ENCODE measurements at regions not wholly inside any gene's neighbourhood (a gene's known extent, or its start where the extent isn't known, plus 50 kb on each side); places are given as distances from the start of the nearest gene placed in this dataset.
"Not testable (repeated sequence)": the region's sequence is repeated elsewhere in the genome, so short reads cannot be mapped to it uniquely, and the experiment has no call there.

GRCh38 chr13:18212873-18213272 is 968.8 kb downstream of the TUBA3C start:
- H3K27me3 ChIP-seq (ENCODE audit: insufficient read depth, low read length): no peaks in the 10 kb centered on the region

GRCh38 chr13:18211752-18212560 is 969.7 kb downstream of the TUBA3C start:
- not testable (repeated sequence) for H3K4ac ChIP-seq (ENCODE audit: low read depth, low read length); H2AK5ac ChIP-seq (ENCODE audit: low read length); DNase-seq; H2BK12ac ChIP-seq (ENCODE audit: low read length); H3K27ac ChIP-seq (ENCODE audit: low read depth, low read length); H2AFZ ChIP-seq (ENCODE audit: insufficient read depth, low read length, poor library complexity); H3K36me3 ChIP-seq (ENCODE audit: control insufficient read depth in 1 of 2, insufficient read depth in 2 of 2, low read length in 2 of 2); H3K4me2 ChIP-seq (ENCODE audit: low read length); H2BK5ac ChIP-seq (ENCODE audit: low read depth, low read length, poor library complexity); H3K18ac ChIP-seq (ENCODE audit: low read length); H3K14ac ChIP-seq (ENCODE audit: low read length); H2BK120ac ChIP-seq (ENCODE audit: insufficient read depth, low read length, poor library complexity); H4K91ac ChIP-seq (ENCODE audit: low read depth, low read length); H4K12ac ChIP-seq (ENCODE audit: low read depth, low read length); H3K27me3 ChIP-seq (ENCODE audit: insufficient read depth, low read length); H3K79me2 ChIP-seq (ENCODE audit: control insufficient read depth, insufficient read depth, low read length, poor library complexity); H4K8ac ChIP-seq (ENCODE audit: low read depth, low read length); H3K4me1 ChIP-seq (ENCODE audit: control insufficient read depth in 1 of 2, insufficient read depth in 2 of 2, low read length in 2 of 2); H3K9ac ChIP-seq (ENCODE audit: low read length); H3K79me1 ChIP-seq (ENCODE audit: low read length); H3K23ac ChIP-seq (ENCODE audit: low read length)
- WGBS (ENCODE audit: extremely low coverage, insufficient coverage, insufficient read length): no CpG with 5 or more reads among the region's 5 CpGs
- peaks cover 15% of the 10 kb centered on the region for H3K9me3 ChIP-seq (ENCODE audit: insufficient read depth, low read depth, low read length)
- H3K4me3 ChIP-seq (ENCODE audit: low read depth, low read length): peak overlapping the region; percentile 0

More at GRCh38 chr13:18212873-18213272, 968.8 kb downstream of the TUBA3C start:
- no CpG with 5 or more reads among the region's 2 CpGs for WGBS (ENCODE audit: extremely low coverage, insufficient coverage, insufficient read length)
- Histone ChIP-seq H3K9ac (ENCODE audit: low read length) (no peak overlapping the region), H2AFZ (ENCODE audit: insufficient read depth, low read length, poor library complexity) (no peak overlapping the region), H3K9me3 (ENCODE audit: insufficient read depth, low read depth, low read length) (peaks cover 18% of the 10 kb centered on the region), H3K79me2 (ENCODE audit: control insufficient read depth, insufficient read depth, low read length, poor library complexity) (no peaks in the 10 kb centered on the region), H3K4me3 (ENCODE audit: low read depth, low read length) (no peak overlapping the region), H3K23ac (ENCODE audit: low read length) (no peak overlapping the region), H2BK12ac (ENCODE audit: low read length) (no peak overlapping the region), H3K36me3 (ENCODE audit: control insufficient read depth in 1 of 2, insufficient read depth in 2 of 2, low read length in 2 of 2) (peaks cover 0 to 4% of the 10 kb centered on the region in 2 experiments), H4K91ac (ENCODE audit: low read depth, low read length) (no peak overlapping the region), H2BK120ac (ENCODE audit: insufficient read depth, low read length, poor library complexity) (no peak overlapping the region), H3K18ac (ENCODE audit: low read length) (no peak overlapping the region), H4K12ac (ENCODE audit: low read depth, low read length) (no peak overlapping the region), H2AK5ac (ENCODE audit: low read length) (no peak overlapping the region), H4K8ac (ENCODE audit: low read depth, low read length) (no peak overlapping the region), H3K4me1 (ENCODE audit: control insufficient read depth in 1 of 2, insufficient read depth in 2 of 2, low read length in 2 of 2) (no peaks in the 10 kb centered on the region), H2BK5ac (ENCODE audit: low read depth, low read length, poor library complexity) (no peak overlapping the region), H3K4ac (ENCODE audit: low read depth, low read length) (no peak overlapping the region), H3K14ac (ENCODE audit: low read length) (no peak overlapping the region), H3K79me1 (ENCODE audit: low read length) (no peaks in the 10 kb centered on the region), H3K27ac (ENCODE audit: low read depth, low read length) (no peak overlapping the region), H3K4me2 (ENCODE audit: low read length) (no peak overlapping the region)
- DNase-seq: no peak

- not testable (repeated sequence) for H3K4ac ChIP-seq (ENCODE audit: low read depth, low read length); H3K27ac ChIP-seq (ENCODE audit: low read depth, low read length); H3K18ac ChIP-seq (ENCODE audit: low read length); H2BK5ac ChIP-seq (ENCODE audit: low read depth, low read length, poor library complexity); H3K4me1 ChIP-seq (ENCODE audit: control insufficient read depth in 1 of 2, insufficient read depth in 2 of 2, low read length in 2 of 2); H3K4me2 ChIP-seq (ENCODE audit: low read length); H3K79me1 ChIP-seq (ENCODE audit: low read length); H2BK12ac ChIP-seq (ENCODE audit: low read length); H3K4me3 ChIP-seq (ENCODE audit: low read depth, low read length); H2AFZ ChIP-seq (ENCODE audit: insufficient read depth, low read length, poor library complexity); H2BK120ac ChIP-seq (ENCODE audit: insufficient read depth, low read length, poor library complexity); H4K8ac ChIP-seq (ENCODE audit: low read depth, low read length); DNase-seq; H2AK5ac ChIP-seq (ENCODE audit: low read length); H3K27me3 ChIP-seq (ENCODE audit: insufficient read depth, low read length); H4K12ac ChIP-seq (ENCODE audit: low read depth, low read length); H4K91ac ChIP-seq (ENCODE audit: low read depth, low read length); H3K79me2 ChIP-seq (ENCODE audit: control insufficient read depth, insufficient read depth, low read length, poor library complexity); H3K14ac ChIP-seq (ENCODE audit: low read length); H3K9ac ChIP-seq (ENCODE audit: low read length); H3K36me3 ChIP-seq (ENCODE audit: control insufficient read depth in 1 of 2, insufficient read depth in 2 of 2, low read length in 2 of 2); H3K23ac ChIP-seq (ENCODE audit: low read length)
- H3K9me3 ChIP-seq (ENCODE audit: insufficient read depth, low read depth, low read length): peaks cover 15% of the 10 kb centered on the region
- no CpG with 5 or more reads among the region's 4 CpGs for WGBS (ENCODE audit: extremely low coverage, insufficient coverage, insufficient read length)
Measured at GRCh38 chr13:18204614-18205178, 976.9 kb downstream of the TUBA3C start.

GRCh38 chr13:18195365-18195678 is 986.3 kb downstream of the TUBA3C start:
- H3K14ac ChIP-seq (ENCODE audit: low read length); DNase-seq; H3K9ac ChIP-seq (ENCODE audit: low read length); H3K23ac ChIP-seq (ENCODE audit: low read length); H4K91ac ChIP-seq (ENCODE audit: low read depth, low read length); H4K12ac ChIP-seq (ENCODE audit: low read depth, low read length); H3K27ac ChIP-seq (ENCODE audit: low read depth, low read length); H3K18ac ChIP-seq (ENCODE audit: low read length); H3K4ac ChIP-seq (ENCODE audit: low read depth, low read length); H4K8ac ChIP-seq (ENCODE audit: low read depth, low read length); H3K4me1 ChIP-seq (ENCODE audit: control insufficient read depth in 1 of 2, insufficient read depth in 2 of 2, low read length in 2 of 2); H3K4me3 ChIP-seq (ENCODE audit: low read depth, low read length); H2BK5ac ChIP-seq (ENCODE audit: low read depth, low read length, poor library complexity); H2BK12ac ChIP-seq (ENCODE audit: low read length); H3K79me1 ChIP-seq (ENCODE audit: low read length); H2BK120ac ChIP-seq (ENCODE audit: insufficient read depth, low read length, poor library complexity); H2AFZ ChIP-seq (ENCODE audit: insufficient read depth, low read length, poor library complexity); H3K27me3 ChIP-seq (ENCODE audit: insufficient read depth, low read length); H3K4me2 ChIP-seq (ENCODE audit: low read length); H3K36me3 ChIP-seq (ENCODE audit: control insufficient read depth in 1 of 2, insufficient read depth in 2 of 2, low read length in 2 of 2); H3K79me2 ChIP-seq (ENCODE audit: control insufficient read depth, insufficient read depth, low read length, poor library complexity); H2AK5ac ChIP-seq (ENCODE audit: low read length): not testable (repeated sequence)
- no CpG with 5 or more reads among the region's 22 CpGs for WGBS (ENCODE audit: extremely low coverage, insufficient coverage, insufficient read length)
- H3K9me3 ChIP-seq (ENCODE audit: insufficient read depth, low read depth, low read length): peaks cover 12% of the 10 kb centered on the region

All from trophoblast cell (in vitro differentiated cells and primary cell).